Breast epithelium (tissue), 4 donors: ENCODE measurements at regions not wholly inside any gene's neighbourhood (a gene's known extent, or its start where the extent isn't known, plus 50 kb on each side); places are given as distances from the start of the nearest gene placed in this dataset.

Experiments
- DNase-seq, 2 donors: peaks; one replicate each; pipeline ENCODE4 v3.0.0-alpha.2; 2019; ENCODE audit warnings: low spot score in 2 of 2
- H3K27ac ChIP-seq, 2 donors: fragments of 200-600 bp; sonication (generic) in 1 of 2; one replicate each; pipeline ENCODE4 v1.5.1; 2016 to 2019; ENCODE audit warnings: mild to moderate bottlenecking in 1 of 2
- H3K27me3 ChIP-seq, 2 donors: fragments of 200-600 bp; sonication (generic) in 1 of 2; one replicate each; pipeline versions ENCODE4 v1.5.1 to v1.6.0; 2017 to 2019; ENCODE audit warnings: control low read depth in 1 of 2, mild to moderate bottlenecking in 1 of 2
- H3K36me3 ChIP-seq: fragments of 200-600 bp; one replicate; pipeline ENCODE4 v1.5.1; 2019
- H3K4me1 ChIP-seq, 2 donors: fragments of 200-600 bp; sonication (generic); one replicate each; pipeline ENCODE4 v1.5.1; 2016 to 2019; ENCODE audit warnings: control low read depth in 1 of 2
- H3K4me3 ChIP-seq, 3 donors: fragments of 200-600 bp; sonication (generic); 1 replicate in 2 of 3; 2 replicates in 1 of 3; pipeline ENCODE4 v1.5.1; 2016 to 2019; ENCODE audit warnings: mild to moderate bottlenecking in 3 of 3, moderate library complexity in 2 of 3
- H3K9me3 ChIP-seq, 2 donors: fragments of 200-600 bp; sonication (generic) in 1 of 2; one replicate each; pipeline ENCODE4 v1.5.1; 2016 to 2019; ENCODE audit warnings: control low read depth in 1 of 2
- CTCF ChIP-seq, 3 donors: fragments of 450-650 bp; IDR thresholded peaks; one replicate each; pipeline ENCODE4 v1.5.1; 2016 to 2017; ENCODE audit warnings: antibody characterized with exemption in 3 of 3, mild to moderate bottlenecking in 3 of 3, moderate library complexity in 3 of 3
- POLR2A ChIP-seq: fragments of 450-650 bp; IDR thresholded peaks from one replicate; pipeline ENCODE4 v1.6.1; 2016; ENCODE audit warnings: antibody characterized with exemption, mild to moderate bottlenecking, moderate library complexity
- POLR2AphosphoS5 ChIP-seq, 3 donors: sonication (generic); formaldehyde crosslinking; IDR thresholded peaks; one replicate each; pipeline ENCODE4 v1.6.1; 2017; ENCODE audit warnings: antibody characterized with exemption in 3 of 3
- intact Hi-C: fragments of 100-400 bp; cut with DNase I; formaldehyde crosslinking; loops from one replicate; pipeline ENCODE4 v1.15.1; 2023; ENCODE audit warnings: low total_unique reads

- no peak overlapping the region for H3K4me3 ChIP-seq
- no peak for DNase-seq
- H3K4me1 ChIP-seq: no peaks in the 10 kb centered on the region
- no peaks in the 10 kb centered on the region for H3K27me3 ChIP-seq
- peaks cover 16 to 24% of the 10 kb centered on the region in 2 donors for H3K9me3 ChIP-seq
- no peak overlapping the region for H3K27ac ChIP-seq
- H3K36me3 ChIP-seq: no peaks in the 10 kb centered on the region
- TF ChIP-seq POLR2A: no peak
- no peak for TF ChIP-seq CTCF (IDR thresholded peaks at IDR 0.05)
- TF ChIP-seq POLR2AphosphoS5 (IDR thresholded peaks at IDR 0.05): no peak
- intact Hi-C loops: no loop called here
Measured at GRCh38 chr2:102915128-102915527, 153.3 kb downstream of the TMEM182 start.

- no peak for TF ChIP-seq POLR2A
- no peak for TF ChIP-seq POLR2AphosphoS5 (IDR thresholded peaks at IDR 0.05)
- no peak for TF ChIP-seq CTCF (IDR thresholded peaks at IDR 0.05)
- intact Hi-C loops: no loop called here
Measured at GRCh38 chr2:102922321-102922720, 160.5 kb downstream of the TMEM182 start.

GRCh38 chr2:102925003-102925402 is 163.2 kb downstream of the TMEM182 start:
- Histone ChIP-seq H3K27me3 (no peaks in the 10 kb centered on the region), H3K27ac (no peak overlapping the region), H3K36me3 (no peaks in the 10 kb centered on the region), H3K4me1 (no peaks in the 10 kb centered on the region), H3K9me3 (no peaks in the 10 kb centered on the region), H3K4me3 (no peak overlapping the region)
- TF ChIP-seq POLR2AphosphoS5 (IDR thresholded peaks at IDR 0.05) (no peak), CTCF (IDR thresholded peaks at IDR 0.05) (no peak), POLR2A (no peak)
- no peak for DNase-seq
- intact Hi-C loops: no loop called here

More at GRCh38 chr2:102922321-102922720, 160.5 kb downstream of the TMEM182 start:
- Histone ChIP-seq H3K4me1 (no peaks in the 10 kb centered on the region), H3K27me3 (no peaks in the 10 kb centered on the region), H3K4me3 (no peak overlapping the region), H3K36me3 (no peaks in the 10 kb centered on the region), H3K27ac (no peak overlapping the region), H3K9me3 (peaks cover 0 to 4% of the 10 kb centered on the region in 2 donors)
- DNase-seq: no peak

GRCh38 chr2:102927854-102928267 is 166.0 kb downstream of the TMEM182 start:
- no peak for TF ChIP-seq POLR2A
- TF ChIP-seq POLR2AphosphoS5 (IDR thresholded peaks at IDR 0.05): no peak
- no peak for TF ChIP-seq CTCF (IDR thresholded peaks at IDR 0.05)
- H3K27ac ChIP-seq: no peak overlapping the region
- no peaks in the 10 kb centered on the region for H3K9me3 ChIP-seq
- no peaks in the 10 kb centered on the region for H3K36me3 ChIP-seq
- no peaks in the 10 kb centered on the region for H3K27me3 ChIP-seq
- intact Hi-C loops: no loop called here
- H3K4me1 ChIP-seq: no peaks in the 10 kb centered on the region
- H3K4me3 ChIP-seq: no peak overlapping the region
- no peak for DNase-seq

DNA sequence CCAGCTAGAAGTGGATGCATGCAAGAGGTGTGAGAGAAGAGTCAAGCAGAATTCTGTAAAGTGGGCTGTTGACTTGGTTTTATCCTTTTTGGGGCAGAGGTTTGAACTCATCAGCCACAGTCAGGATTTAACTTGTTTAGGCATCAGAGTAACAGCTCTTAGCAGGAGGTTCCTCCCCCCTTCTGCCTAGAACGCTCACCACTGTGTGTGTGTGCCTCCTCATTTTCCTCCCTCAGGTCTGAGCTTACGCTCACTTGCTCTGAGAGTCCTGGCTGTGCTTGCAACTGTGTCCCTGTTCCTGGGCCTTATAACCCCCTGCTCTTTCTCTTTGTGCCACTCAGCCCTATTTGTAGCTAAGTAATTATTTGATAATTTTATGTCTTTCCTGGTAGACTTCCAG is 167.9 kb downstream of the TMEM182 start:
- no peak overlapping the region for H3K4me3 ChIP-seq
- intact Hi-C loops: no loop called here

More for the DNA sequence above, 167.9 kb downstream of the TMEM182 start:
- Histone ChIP-seq H3K9me3 (no peaks in the 10 kb centered on the region), H3K27me3 (no peaks in the 10 kb centered on the region), H3K36me3 (no peaks in the 10 kb centered on the region), H3K4me1 (no peaks in the 10 kb centered on the region), H3K27ac (no peak overlapping the region)
- TF ChIP-seq POLR2AphosphoS5 (IDR thresholded peaks at IDR 0.05) (no peak), CTCF (IDR thresholded peaks at IDR 0.05) (no peak), POLR2A (no peak)
- no peak for DNase-seq
